Testis (tissue), 2 donors: ENCODE measurements at regions not wholly inside any gene's neighbourhood (a gene's known extent, or its start where the extent isn't known, plus 50 kb on each side); places are given as distances from the start of the nearest gene placed in this dataset.

ENCODE experiments used
- DNase-seq: peaks from one replicate; pipeline ENCODE4 v3.0.0-alpha.2; 2019
- H3K27ac ChIP-seq, 2 donors: fragments of 200-600 bp; sonication (generic); one replicate each; pipeline ENCODE4 v1.5.1; 2019
- H3K27me3 ChIP-seq: fragments of 200-600 bp; sonication (generic); one replicate; pipeline ENCODE4 v1.5.1; 2019
- H3K36me3 ChIP-seq: fragments of 200-600 bp; sonication (generic); one replicate; pipeline ENCODE4 v1.5.1; 2017; ENCODE audit warnings: low read depth; ENCODE audit errors: missing control alignments
- H3K4me1 ChIP-seq: fragments of 200-600 bp; sonication (generic); one replicate; pipeline ENCODE4 v1.5.1; 2019
- H3K4me3 ChIP-seq, 2 donors: fragments of 200-600 bp; sonication (generic); one replicate each; pipeline ENCODE4 v1.5.1; 2017 to 2019
- H3K9me3 ChIP-seq: fragments of 200-600 bp; sonication (generic); one replicate; pipeline ENCODE4 v1.5.1; 2017
- POLR2A ChIP-seq: fragments of 450-650 bp; IDR thresholded peaks from one replicate; pipeline ENCODE4 v1.6.1; 2017; ENCODE audit warnings: antibody characterized with exemption, mild to moderate bottlenecking, moderate library complexity
- WGBS, 2 donors: methylation state at CpG; one replicate each; pipeline ENCODE4 v1.1.5; 2018; 5-methylcytosine and 5-hydroxymethylcytosine counted together
- intact Hi-C: fragments of 100-400 bp; cut with DNase I; formaldehyde crosslinking; loops from one replicate; pipeline ENCODE4 v1.15.1; 2023; ENCODE audit warnings: low total_unique reads
- TF ChIP-seq, protein P1 (sequence below), 3 experiments: fragments of 450-650 bp in 2 of 3; fragments of 200-600 bp in 1 of 3; sonication (generic) in 1 of 3; IDR thresholded peaks; one replicate each; pipeline ENCODE4 v1.5.1; 2016 to 2019; ENCODE audit warnings: antibody characterized with exemption in 3 of 3, mild to moderate bottlenecking in 2 of 3, moderate library complexity in 1 of 3

DNA sequence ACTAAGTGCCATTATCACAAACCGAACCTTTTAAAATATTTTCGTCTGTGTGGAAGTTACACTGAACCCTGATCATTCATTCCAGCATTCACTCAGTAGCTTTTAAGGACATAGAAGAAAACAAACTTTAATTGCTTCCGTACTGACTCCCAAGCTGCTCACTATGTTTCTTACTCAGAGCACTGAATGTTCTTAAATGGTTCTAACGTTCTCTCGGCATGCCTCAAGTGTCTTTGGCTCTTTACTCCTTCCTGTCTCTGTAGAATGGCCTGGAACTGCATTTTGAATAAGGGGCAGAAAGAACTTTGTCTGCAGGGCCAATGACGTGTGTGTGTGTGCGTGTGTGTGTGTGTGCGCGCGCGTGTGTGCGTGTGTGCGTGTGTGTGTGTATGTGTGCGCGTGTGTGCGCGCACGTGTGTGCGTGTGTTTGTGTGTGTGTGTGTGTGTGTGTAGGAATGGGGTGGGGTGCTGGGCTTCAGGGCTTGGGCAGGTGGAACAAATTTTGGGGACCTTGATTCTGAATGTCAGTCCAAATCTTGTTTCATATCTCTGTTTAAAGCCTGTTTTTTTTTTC lies 50.5 kb upstream of the PAQR3 start:
- no peak for DNase-seq
- intact Hi-C loops: no loop called here
- Histone ChIP-seq H3K27ac (no peak overlapping the region), H3K4me3 (no peak overlapping the region), H3K4me1 (peaks cover 14% of the 10 kb centered on the region), H3K36me3 (no peaks in the 10 kb centered on the region), H3K9me3 (no peaks in the 10 kb centered on the region), H3K27me3 (no peaks in the 10 kb centered on the region)
- TF ChIP-seq, protein P1, sequence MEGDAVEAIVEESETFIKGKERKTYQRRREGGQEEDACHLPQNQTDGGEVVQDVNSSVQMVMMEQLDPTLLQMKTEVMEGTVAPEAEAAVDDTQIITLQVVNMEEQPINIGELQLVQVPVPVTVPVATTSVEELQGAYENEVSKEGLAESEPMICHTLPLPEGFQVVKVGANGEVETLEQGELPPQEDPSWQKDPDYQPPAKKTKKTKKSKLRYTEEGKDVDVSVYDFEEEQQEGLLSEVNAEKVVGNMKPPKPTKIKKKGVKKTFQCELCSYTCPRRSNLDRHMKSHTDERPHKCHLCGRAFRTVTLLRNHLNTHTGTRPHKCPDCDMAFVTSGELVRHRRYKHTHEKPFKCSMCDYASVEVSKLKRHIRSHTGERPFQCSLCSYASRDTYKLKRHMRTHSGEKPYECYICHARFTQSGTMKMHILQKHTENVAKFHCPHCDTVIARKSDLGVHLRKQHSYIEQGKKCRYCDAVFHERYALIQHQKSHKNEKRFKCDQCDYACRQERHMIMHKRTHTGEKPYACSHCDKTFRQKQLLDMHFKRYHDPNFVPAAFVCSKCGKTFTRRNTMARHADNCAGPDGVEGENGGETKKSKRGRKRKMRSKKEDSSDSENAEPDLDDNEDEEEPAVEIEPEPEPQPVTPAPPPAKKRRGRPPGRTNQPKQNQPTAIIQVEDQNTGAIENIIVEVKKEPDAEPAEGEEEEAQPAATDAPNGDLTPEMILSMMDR (IDR thresholded peaks at IDR 0.05): no peak
- no peak for TF ChIP-seq POLR2A
- 60 to 62% methylated on average over 19 of the region's 19 CpGs for WGBS, 2 donors
